ENCODE measurements at regions not wholly inside any gene's neighbourhood (a gene's known extent, or its start where the extent isn't known, plus 50 kb on each side); places are given as distances from the start of the nearest gene placed in this dataset.

GRCh38 chr4:24244663-24245490 is 339.5 kb downstream of the DHX15 start:
- DNase-seq (ENCODE audit: low read depth), result no peak

DNA sequence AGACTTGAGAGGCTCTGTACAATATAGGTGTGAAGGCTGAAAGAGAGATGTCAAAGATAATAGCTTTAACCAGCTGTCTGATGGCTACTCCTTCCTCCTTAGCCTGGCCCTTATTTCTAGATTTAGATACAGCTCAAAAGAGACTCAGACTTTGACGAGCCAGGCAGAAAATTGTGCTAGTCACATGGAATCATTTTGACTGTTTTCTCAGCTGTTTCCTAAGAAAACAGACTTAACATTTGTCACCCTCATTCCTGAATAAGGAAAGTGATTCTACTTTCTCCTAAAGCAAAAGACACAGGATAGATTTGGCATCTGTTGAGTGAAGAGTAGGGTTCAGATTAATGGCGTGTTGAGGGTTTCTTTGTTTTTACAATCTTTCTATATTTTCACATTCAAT is 340.7 kb downstream of the DHX15 start:
- DNase-seq (ENCODE audit: low read depth), result no peak

DNA sequence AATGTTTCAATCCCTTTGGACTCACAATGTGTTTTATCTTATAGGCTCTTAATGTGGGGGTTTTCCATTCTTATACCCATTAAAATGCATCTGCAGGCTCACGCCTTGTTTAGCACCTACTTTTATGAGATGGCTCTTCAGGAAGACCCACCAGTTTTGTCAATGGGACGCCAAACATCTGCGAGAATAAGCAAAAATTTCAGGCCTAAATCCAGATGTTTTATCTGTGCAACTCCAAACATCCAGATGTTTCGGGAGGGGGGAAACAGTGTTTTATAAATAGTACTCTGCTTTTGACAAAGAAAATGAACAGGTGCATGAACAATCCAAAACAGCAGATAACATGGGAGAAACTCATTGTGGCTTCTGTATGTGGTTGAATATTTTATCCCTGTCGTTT is 342.8 kb downstream of the DHX15 start:
- no peak for DNase-seq (ENCODE audit: low read depth)

GRCh38 chr4:24240655-24241054 is 343.7 kb downstream of the DHX15 start:
- no peak for DNase-seq (ENCODE audit: low read depth)

GRCh38 chr4:24237709-24238108 is 346.6 kb downstream of the DHX15 start:
- DNase-seq (ENCODE audit: low read depth), result no peak

DNA sequence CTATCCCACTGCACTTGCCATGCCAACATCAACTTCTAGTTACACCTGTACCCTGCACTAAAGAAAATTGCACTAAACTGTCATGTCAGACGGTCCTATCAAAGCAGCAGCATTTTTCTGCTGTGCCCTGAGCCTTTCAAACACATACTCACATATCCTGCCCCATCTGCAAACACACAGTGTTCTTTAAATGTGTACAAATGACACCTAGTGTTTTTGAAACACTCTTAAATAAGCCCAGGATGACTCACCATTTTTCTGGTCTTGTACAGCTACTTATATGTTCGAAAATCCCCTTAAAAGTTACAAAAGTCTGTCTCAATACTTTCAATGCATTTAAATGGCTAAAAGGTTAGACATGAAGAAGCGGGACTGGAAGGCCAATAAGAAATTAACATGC is 346.7 kb upstream of the PPARGC1A start:
- peak; percentile 7 for DNase-seq (ENCODE audit: low read depth)

- DNase-seq (ENCODE audit: low read depth), result no peak
Measured at GRCh38 chr4:24236120-24236519, 346.3 kb upstream of the PPARGC1A start.

DNA sequence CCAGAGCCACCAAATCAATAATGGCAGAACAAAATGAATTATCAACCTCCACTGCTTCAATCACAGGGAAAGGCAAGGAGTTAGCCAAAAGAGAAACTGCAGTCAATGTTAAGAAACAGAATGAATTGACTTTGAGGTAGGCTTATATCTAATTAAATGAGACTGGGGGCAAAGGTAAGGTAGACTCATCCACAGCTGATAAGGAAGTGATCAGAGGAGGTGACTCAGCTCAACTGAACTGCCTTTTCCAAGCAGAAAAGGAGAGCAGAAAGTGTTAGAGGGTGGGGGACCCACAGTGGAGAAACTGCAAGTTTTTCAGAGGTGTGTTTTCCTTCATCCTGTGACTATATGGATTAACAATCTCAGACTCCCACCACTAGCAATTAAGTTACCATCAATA is 345.8 kb upstream of the PPARGC1A start:
- no peak for DNase-seq (ENCODE audit: low read depth)

- no peak for DNase-seq (ENCODE audit: low read depth)
Measured at GRCh38 chr4:24234288-24234848, 344.5 kb upstream of the PPARGC1A start.

DNA sequence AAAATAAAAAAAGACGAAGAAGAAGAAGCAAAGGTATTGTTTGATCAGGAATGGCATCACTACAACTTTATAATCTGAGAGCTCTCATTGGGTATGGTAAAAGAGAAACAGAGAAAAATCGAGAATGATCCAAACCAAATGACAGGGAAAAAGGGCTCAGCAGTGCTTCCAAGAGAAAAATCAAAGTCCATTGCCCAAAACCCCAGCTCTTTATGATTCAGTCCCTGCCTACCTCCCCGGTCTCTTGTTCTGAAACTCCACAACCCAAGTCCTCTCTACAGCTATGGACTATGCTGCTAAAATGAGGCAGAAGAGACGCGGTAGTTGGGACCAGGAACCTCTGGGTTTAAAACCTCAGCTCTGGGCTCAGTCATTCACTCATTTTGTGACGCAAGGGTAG is 341.1 kb upstream of the PPARGC1A start:
- DNase-seq (ENCODE audit: low read depth), result no peak

DNA sequence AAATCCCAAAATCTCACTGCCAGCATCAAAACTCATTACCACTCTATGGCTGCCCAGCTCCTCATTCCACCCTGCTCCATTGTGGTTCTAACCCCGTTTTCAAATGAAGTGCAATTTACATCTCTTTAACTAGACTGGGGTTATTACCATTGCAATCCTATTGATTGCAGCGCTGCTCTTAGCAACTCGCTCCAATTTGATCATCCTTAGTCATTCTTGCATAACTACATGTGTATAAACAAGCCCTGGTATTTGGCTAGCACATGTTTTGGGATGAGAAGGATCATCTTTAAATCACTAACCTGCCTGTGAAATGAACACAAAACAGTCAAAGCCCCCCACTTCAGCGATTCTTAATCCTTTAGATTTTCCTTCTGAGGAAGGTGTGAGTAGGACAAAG is 340.1 kb upstream of the PPARGC1A start:
- DNase-seq (ENCODE audit: low read depth), result no peak

- no peak for DNase-seq (ENCODE audit: low read depth)
Measured at GRCh38 chr4:24228692-24229091, 338.8 kb upstream of the PPARGC1A start.

DNA sequence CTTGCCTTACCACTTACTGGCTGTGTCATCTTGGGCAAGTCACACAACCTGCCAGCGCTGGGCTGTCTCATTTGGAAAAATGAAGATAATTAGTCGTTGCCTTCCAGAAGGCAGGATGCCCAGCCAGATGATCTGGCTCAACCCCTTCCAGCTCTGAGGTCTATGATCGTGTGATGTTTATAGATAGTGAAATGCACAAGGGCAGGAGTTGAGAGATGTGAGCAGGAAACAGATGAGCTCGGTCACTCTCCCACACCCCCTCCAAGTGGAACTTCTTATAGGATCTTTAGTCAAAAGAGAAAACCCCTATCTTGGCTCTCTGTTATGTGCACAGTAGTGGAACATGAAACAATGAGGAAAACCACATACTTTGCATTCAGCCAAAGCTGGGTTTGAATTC is 336.8 kb upstream of the PPARGC1A start:
- peak; percentile 17 for DNase-seq (ENCODE audit: low read depth)

DNA sequence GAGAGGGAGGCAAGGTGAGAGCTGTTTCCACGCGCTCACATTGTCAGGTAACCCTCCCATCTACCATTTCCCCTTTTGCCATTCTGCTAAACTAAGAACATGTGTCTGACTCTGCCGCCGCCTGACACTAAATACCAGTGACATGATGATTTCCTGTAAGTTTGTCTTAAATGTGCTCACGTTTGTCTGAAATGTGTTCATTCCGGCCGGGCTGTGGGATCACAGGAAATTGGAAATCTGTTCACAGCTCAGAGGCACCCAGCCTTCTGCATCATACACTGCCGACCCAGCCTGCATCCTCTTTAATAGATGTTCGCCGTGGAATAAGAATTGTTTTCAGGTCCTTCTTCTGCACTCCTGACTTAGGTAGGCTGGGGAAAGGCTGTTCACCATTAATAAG is 336.2 kb upstream of the PPARGC1A start:
- DNase-seq (ENCODE audit: low read depth), result no peak

GRCh38 chr4:24224446-24224845 is 334.6 kb upstream of the PPARGC1A start:
- no peak for DNase-seq (ENCODE audit: low read depth)

GRCh38 chr4:24219209-24219608 is 329.4 kb upstream of the PPARGC1A start:
- no peak for DNase-seq (ENCODE audit: low read depth)

DNA sequence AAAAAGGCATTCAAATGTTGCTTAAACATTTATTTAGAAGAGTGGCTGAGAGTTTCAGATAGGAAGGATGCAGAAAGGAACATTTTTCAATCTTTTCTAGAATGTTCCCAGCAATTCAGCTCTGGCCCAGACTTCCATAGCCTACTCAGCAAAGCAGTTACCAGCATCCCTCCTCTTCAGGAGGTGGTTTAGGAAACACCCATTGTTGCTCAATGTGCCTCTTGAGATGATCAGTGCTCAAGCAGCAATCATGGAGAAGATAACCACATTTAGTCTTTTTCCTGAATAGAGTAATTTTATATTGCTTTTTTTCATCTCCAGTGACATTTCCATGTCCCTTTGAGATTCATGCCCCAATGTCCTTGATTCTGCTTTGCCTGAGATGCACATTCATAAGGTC is 328.7 kb upstream of the PPARGC1A start:
- DNase-seq (ENCODE audit: low read depth), result no peak

- DNase-seq (ENCODE audit: low read depth), result no peak
Measured at GRCh38 chr4:24214796-24215195, 324.9 kb upstream of the PPARGC1A start.

- no peak for DNase-seq (ENCODE audit: low read depth)
Measured at GRCh38 chr4:24213961-24214360, 324.1 kb upstream of the PPARGC1A start.

DNA sequence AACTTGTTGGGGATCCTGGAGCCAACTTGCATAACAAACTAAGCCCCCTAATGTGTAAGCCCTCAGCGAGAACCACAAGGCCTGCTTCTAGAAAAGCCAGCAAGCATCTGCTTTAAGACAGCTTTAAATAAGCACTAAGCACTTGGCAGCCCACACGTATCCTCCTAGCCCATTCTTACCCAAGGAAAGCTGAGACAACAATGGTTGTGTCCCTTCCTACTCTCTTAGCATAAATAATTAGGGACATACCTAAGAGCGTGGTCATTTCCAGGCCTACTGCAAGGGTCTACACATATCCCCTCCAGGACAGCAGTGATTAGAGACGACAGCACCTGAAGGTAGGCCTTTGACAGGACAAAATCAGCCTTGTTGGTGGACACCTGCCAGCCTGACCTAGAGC is 322.8 kb upstream of the PPARGC1A start:
- no peak for DNase-seq (ENCODE audit: low read depth)

- no peak for DNase-seq (ENCODE audit: low read depth)
Measured at GRCh38 chr4:24211856-24212255, 322.0 kb upstream of the PPARGC1A start.

- DNase-seq (ENCODE audit: low read depth), result peak; percentile 65
Measured at GRCh38 chr4:24210332-24210902, 320.6 kb upstream of the PPARGC1A start.

DNA sequence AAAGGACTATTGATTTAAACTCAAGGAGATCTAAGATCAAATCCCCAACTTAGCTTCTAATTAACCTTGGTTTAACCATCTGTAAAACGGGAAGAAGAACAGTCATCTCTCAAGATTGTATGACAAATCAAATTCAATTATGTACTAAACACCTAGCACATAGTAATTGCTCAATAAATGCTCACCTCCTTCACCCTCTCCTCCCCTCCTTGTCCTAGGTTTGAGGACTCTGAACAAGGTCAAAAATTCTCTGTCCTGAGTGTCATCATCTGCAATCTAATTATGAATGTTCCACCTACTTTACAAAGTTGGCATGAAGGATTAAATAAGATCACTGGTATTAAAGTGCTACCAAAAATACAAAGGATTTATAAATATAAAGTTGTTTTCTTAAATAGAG is 320.1 kb upstream of the PPARGC1A start:
- no peak for DNase-seq (ENCODE audit: low read depth)

All from M059J (cell line).